MM.1S (cell line): ENCODE measurements at regions not wholly inside any gene's neighbourhood (a gene's known extent, or its start where the extent isn't known, plus 50 kb on each side); places are given as distances from the start of the nearest gene placed in this dataset.

Experiments
- DNase-seq: peaks from one replicate; pipeline ENCODE4 v3.0.0-alpha.2; 2015
- H2AFZ ChIP-seq: fragments of 300-600 bp; sonication (generic); 2 replicates; pipeline ENCODE4 v1.6.0; 2016; ENCODE audit warnings: antibody characterized with exemption, low read length
- H3F3A ChIP-seq: fragments of 300-600 bp; sonication (generic); 2 replicates; pipeline ENCODE4 v1.6.1; 2016; ENCODE audit warnings: mild to moderate bottlenecking, antibody characterized with exemption, low read length, moderate library complexity, mixed read lengths; ENCODE audit not compliant: insufficient read depth
- H3K27ac ChIP-seq: fragments of 300-600 bp; sonication (generic); 2 replicates; pipeline ENCODE4 v1.5.1; 2016; ENCODE audit warnings: mild to moderate bottlenecking, low read length
- H3K27me3 ChIP-seq: fragments of 300-600 bp; sonication (generic); replicated peaks from 2 replicates; pipeline ENCODE4 v1.6.0; 2016; ENCODE audit warnings: low read length; ENCODE audit not compliant: insufficient read depth
- H3K36me3 ChIP-seq: fragments of 300-600 bp; sonication (generic); replicated peaks from 2 replicates; pipeline ENCODE4 v1.6.1; 2016; ENCODE audit warnings: mild to moderate bottlenecking, low read length, mixed read lengths; ENCODE audit not compliant: insufficient read depth
- H3K4me1 ChIP-seq: fragments of 300-600 bp; sonication (generic); 2 replicates; pipeline ENCODE4 v1.6.1; 2016; ENCODE audit warnings: low read length, mixed read lengths
- H3K4me2 ChIP-seq: fragments of 300-600 bp; sonication (generic); 2 replicates; pipeline ENCODE4 v1.6.0; 2016; ENCODE audit warnings: low read depth, low read length
- H3K4me3 ChIP-seq: fragments of 300-600 bp; sonication (generic); 2 replicates; pipeline ENCODE4 v1.5.1; 2016; ENCODE audit warnings: low read length, mixed read lengths
- H3K79me2 ChIP-seq: fragments of 300-600 bp; sonication (generic); 2 replicates; pipeline ENCODE4 v1.6.1; 2016; ENCODE audit warnings: mixed run types, low read length, mixed read lengths
- H3K9ac ChIP-seq: fragments of 300-600 bp; sonication (generic); 2 replicates; pipeline ENCODE4 v1.6.1; 2016; ENCODE audit warnings: low read length, mixed read lengths
- H3K9me2 ChIP-seq: fragments of 300-600 bp; sonication (generic); replicated peaks from 2 replicates; pipeline ENCODE4 v1.6.1; 2016; ENCODE audit warnings: mild to moderate bottlenecking, low read length, mixed read lengths; ENCODE audit not compliant: insufficient read depth
- H3K9me3 ChIP-seq: fragments of 300-600 bp; sonication (generic); replicated peaks from 2 replicates; pipeline ENCODE4 v1.6.1; 2016; ENCODE audit warnings: mild to moderate bottlenecking, low read length, mixed read lengths; ENCODE audit not compliant: insufficient read depth
- H4K20me1 ChIP-seq: fragments of 300-600 bp; sonication (generic); 2 replicates; pipeline ENCODE4 v1.6.1; 2016; ENCODE audit warnings: mild to moderate bottlenecking, low read length, moderate library complexity, mixed read lengths; ENCODE audit not compliant: insufficient read depth
- EZH2 ChIP-seq: fragments of 300-600 bp; sonication (generic); optimal IDR thresholded peaks from 2 replicates; pipeline ENCODE3; 2017; ENCODE audit warnings: low read depth, mild to moderate bottlenecking, antibody characterized with exemption, low read length, mixed read lengths
- EZH2phosphoT487 ChIP-seq: fragments of 300-600 bp; sonication (generic); IDR thresholded peaks from 2 replicates; pipeline ENCODE4 v1.6.1; 2018; ENCODE audit warnings: antibody characterized with exemption, low read length
- TF ChIP-seq, protein P1 (sequence below): fragments of 300-600 bp; sonication (generic); IDR thresholded peaks from 2 replicates; pipeline ENCODE4 v1.5.1; 2016; ENCODE audit warnings: antibody characterized with exemption, low read length, mixed read lengths

DNA sequence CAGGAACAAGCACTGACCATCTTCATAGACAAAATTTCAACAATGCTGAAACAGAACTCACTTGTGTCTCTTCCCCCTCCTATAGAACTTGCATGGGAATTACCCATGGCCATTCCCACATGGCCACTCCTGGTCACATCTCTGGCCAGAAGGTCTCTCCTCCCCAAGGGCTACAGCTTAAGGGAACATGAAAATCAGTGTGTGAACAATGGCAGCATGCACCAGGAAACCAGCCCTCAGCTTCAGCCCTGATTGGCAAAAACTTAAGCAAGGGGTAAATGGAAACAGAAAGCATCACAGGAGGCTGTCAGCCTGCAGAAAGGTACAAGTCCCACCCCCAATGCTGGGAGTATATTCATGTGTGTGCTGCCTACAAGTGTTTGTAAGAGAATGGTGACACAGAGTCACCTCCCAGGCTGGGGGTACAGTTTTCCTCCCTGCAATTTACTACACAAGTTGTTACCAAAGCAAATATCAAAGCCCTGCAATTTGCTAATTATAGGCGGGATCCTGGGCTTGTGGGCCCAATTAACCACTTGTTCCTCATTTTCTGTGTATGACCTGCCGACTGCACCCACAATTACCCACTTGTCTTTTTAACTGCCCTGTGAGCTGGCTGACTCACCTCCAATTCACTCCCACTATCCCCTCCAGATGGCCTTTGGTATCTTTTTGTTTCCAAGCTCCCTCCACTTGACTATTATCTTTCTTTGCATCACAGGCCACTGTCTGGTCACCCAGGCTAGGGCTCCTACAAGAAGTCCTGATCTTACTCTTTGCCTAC is 84.4 kb upstream of the HES1 start:
- H2AFZ ChIP-seq = no peak overlapping the region
- no peak overlapping the region for H3K4me3 ChIP-seq

DNA sequence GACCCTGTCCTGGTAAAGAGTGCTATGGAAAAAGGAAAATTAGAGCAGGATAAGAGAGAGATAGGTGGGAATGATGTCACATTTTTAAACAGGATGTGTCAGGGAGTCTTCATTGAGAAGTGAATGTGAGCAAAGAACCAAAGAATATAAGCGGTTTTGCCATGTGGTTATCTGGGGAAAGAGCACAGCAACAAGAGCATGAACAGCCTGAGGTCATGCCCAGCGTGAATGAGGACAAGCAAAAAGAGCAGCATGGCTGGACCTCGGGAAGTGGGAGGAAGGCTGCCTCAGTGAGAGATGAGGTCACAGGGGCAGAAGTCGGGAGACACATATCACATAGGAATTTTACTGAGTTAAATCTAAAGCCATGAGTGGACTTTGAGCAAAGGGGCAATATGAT is 82.8 kb upstream of the HES1 start:
- Histone ChIP-seq H3K9me2 (no peaks in the 10 kb centered on the region), H3K9ac (no peak overlapping the region), H3K4me2 (no peak overlapping the region), H3K4me1 (no peaks in the 10 kb centered on the region), H3K27me3 (no peaks in the 10 kb centered on the region), H2AFZ (no peak overlapping the region), H3K79me2 (no peaks in the 10 kb centered on the region), H4K20me1 (no peaks in the 10 kb centered on the region), H3K36me3 (no peaks in the 10 kb centered on the region), H3K9me3 (no peaks in the 10 kb centered on the region), H3K27ac (no peak overlapping the region), H3F3A (no peaks in the 10 kb centered on the region), H3K4me3 (no peak overlapping the region)
- no peak for DNase-seq
- TF ChIP-seq EZH2phosphoT487 (no peak), EZH2 (no peak)
- TF ChIP-seq, protein P1, sequence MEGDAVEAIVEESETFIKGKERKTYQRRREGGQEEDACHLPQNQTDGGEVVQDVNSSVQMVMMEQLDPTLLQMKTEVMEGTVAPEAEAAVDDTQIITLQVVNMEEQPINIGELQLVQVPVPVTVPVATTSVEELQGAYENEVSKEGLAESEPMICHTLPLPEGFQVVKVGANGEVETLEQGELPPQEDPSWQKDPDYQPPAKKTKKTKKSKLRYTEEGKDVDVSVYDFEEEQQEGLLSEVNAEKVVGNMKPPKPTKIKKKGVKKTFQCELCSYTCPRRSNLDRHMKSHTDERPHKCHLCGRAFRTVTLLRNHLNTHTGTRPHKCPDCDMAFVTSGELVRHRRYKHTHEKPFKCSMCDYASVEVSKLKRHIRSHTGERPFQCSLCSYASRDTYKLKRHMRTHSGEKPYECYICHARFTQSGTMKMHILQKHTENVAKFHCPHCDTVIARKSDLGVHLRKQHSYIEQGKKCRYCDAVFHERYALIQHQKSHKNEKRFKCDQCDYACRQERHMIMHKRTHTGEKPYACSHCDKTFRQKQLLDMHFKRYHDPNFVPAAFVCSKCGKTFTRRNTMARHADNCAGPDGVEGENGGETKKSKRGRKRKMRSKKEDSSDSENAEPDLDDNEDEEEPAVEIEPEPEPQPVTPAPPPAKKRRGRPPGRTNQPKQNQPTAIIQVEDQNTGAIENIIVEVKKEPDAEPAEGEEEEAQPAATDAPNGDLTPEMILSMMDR = no peak

More for the DNA sequence above, 84.4 kb upstream of the HES1 start:
- Histone ChIP-seq H3K9me3 (no peaks in the 10 kb centered on the region), H3K9me2 (no peaks in the 10 kb centered on the region), H3K79me2 (no peaks in the 10 kb centered on the region), H3K36me3 (no peaks in the 10 kb centered on the region), H3K4me1 (peaks cover 13% of the 10 kb centered on the region), H3K27ac (no peak overlapping the region), H4K20me1 (no peaks in the 10 kb centered on the region), H3K27me3 (no peaks in the 10 kb centered on the region), H3K4me2 (no peak overlapping the region), H3F3A (peaks cover 8% of the 10 kb centered on the region; the same call in 1 of the 2 replicates), H3K9ac (no peak overlapping the region)
- TF ChIP-seq EZH2phosphoT487 (no peak), EZH2 (no peak)
- TF ChIP-seq, protein P1 = no peak
- DNase-seq = no peak

GRCh38 chr3:194054016-194054415 is 81.9 kb upstream of the HES1 start:
- Histone ChIP-seq H3K4me3 (no peak overlapping the region), H3K79me2 (no peaks in the 10 kb centered on the region), H3K27ac (no peak overlapping the region), H3F3A (peaks cover 5% of the 10 kb centered on the region; the same call in 1 of the 2 replicates), H3K9me3 (no peaks in the 10 kb centered on the region), H3K4me2 (no peak overlapping the region), H3K4me1 (peaks cover 5% of the 10 kb centered on the region), H3K27me3 (no peaks in the 10 kb centered on the region), H3K36me3 (no peaks in the 10 kb centered on the region), H2AFZ (no peak overlapping the region), H4K20me1 (no peaks in the 10 kb centered on the region), H3K9me2 (no peaks in the 10 kb centered on the region), H3K9ac (no peak overlapping the region)
- TF ChIP-seq EZH2phosphoT487 (no peak), EZH2 (no peak)
- TF ChIP-seq, protein P1 = no peak
- no peak for DNase-seq
